ENCODE measurements at regions not wholly inside any gene's neighbourhood (a gene's known extent, or its start where the extent isn't known, plus 50 kb on each side); places are given as distances from the start of the nearest gene placed in this dataset.

DNA sequence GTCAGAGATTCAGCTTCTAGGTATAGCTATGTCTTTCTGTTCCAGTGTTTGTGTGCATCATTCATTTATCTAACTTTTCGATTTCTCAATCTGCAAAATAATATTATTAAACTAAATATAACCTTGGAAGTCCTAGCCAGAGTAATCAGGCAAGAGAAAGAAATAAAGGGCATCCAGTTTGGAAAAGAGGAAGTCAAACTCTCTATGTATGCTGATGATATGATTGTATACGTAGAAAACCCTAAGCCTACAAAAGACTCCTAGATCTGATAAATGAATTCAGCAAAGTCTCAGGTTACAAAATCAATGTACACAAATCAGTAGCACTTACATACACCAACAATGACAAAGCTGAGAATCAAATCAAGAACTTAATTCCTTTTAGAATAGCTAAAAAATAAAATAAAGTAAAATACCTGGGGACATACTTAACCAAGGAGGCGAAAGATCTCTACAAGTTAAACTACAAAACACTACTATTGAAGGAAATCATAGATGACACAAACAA, 718.2 kb downstream of the NTRK3 start:
- TF ChIP-seq, protein P1, sequence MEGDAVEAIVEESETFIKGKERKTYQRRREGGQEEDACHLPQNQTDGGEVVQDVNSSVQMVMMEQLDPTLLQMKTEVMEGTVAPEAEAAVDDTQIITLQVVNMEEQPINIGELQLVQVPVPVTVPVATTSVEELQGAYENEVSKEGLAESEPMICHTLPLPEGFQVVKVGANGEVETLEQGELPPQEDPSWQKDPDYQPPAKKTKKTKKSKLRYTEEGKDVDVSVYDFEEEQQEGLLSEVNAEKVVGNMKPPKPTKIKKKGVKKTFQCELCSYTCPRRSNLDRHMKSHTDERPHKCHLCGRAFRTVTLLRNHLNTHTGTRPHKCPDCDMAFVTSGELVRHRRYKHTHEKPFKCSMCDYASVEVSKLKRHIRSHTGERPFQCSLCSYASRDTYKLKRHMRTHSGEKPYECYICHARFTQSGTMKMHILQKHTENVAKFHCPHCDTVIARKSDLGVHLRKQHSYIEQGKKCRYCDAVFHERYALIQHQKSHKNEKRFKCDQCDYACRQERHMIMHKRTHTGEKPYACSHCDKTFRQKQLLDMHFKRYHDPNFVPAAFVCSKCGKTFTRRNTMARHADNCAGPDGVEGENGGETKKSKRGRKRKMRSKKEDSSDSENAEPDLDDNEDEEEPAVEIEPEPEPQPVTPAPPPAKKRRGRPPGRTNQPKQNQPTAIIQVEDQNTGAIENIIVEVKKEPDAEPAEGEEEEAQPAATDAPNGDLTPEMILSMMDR (IDR thresholded peaks at IDR 0.05 in 4 of 5, conservative IDR thresholded peaks at IDR 0.05 in 1 of 5), result no peak
- no peak for TF ChIP-seq POLR2A (IDR thresholded peaks at IDR 0.05)
